IMR-90 (cell line): ENCODE measurements at regions not wholly inside any gene's neighbourhood (a gene's known extent, or its start where the extent isn't known, plus 50 kb on each side); places are given as distances from the start of the nearest gene placed in this dataset.

ENCODE experiments used
- ATAC-seq: fragments of 200-7000 bp; cut with Tn5 transposase; 2 replicates; pipeline ENCODE4 v1.9.1; 2020; ENCODE audit warnings: low read depth, mild to moderate bottlenecking, moderate library complexity
- BruUV-seq: library from RNA; stranded (reverse); fragments of 400-500 nt; replicated peaks from 2 replicates; lab custom pipeline; 2021; lab: Mats Ljungman, UMichigan
- CTCF ChIA-PET: fragments of 300-600 bp; formaldehyde crosslinking; extraction: SDS; loops from one replicate; lab custom pipeline; 2021; ENCODE audit warnings: antibody characterized with exemption; lab: Yijun Ruan, JAX
- POLR2A ChIA-PET: fragments of 300-600 bp; sonication (Branson Sonifier 250); formaldehyde crosslinking; loops from one replicate; lab custom pipeline; 2022; ENCODE audit warnings: antibody characterized with exemption; ENCODE audit not compliant: unreplicated experiment; lab: Charles Lee
- DNase-seq: peaks from one replicate; pipeline ENCODE4 v3.0.0; 2013
- H2AFZ ChIP-seq: replicated peaks from 2 replicates; pipeline ENCODE3; 2013; ENCODE audit warnings: low read length, mild to moderate bottlenecking; ENCODE audit not compliant: poor library complexity
- H2AK5ac ChIP-seq: 2 replicates; pipeline ENCODE4 v1.6.1; 2013; ENCODE audit warnings: low read depth, low read length, inconsistent platforms
- H2AK9ac ChIP-seq: replicated peaks from 2 replicates; pipeline ENCODE3; 2013; ENCODE audit warnings: mild to moderate bottlenecking, low read depth, low read length, moderate library complexity; ENCODE audit not compliant: poor library complexity
- H2BK120ac ChIP-seq: 2 replicates; pipeline ENCODE4 v1.6.1; 2013; ENCODE audit warnings: low read depth, low read length, inconsistent platforms
- H2BK15ac ChIP-seq: 3 replicates; pipeline ENCODE4 v1.6.1; 2013; ENCODE audit warnings: low read depth, low read length, inconsistent platforms
- H2BK20ac ChIP-seq: 2 replicates; pipeline ENCODE4 v1.6.1; 2013; ENCODE audit warnings: low read depth, mild to moderate bottlenecking, inconsistent platforms, low read length, moderate library complexity
- H2BK5ac ChIP-seq: 2 replicates; pipeline ENCODE4 v1.6.1; 2013; ENCODE audit warnings: mild to moderate bottlenecking, low read depth, low read length, inconsistent platforms; ENCODE audit not compliant: poor library complexity, severe bottlenecking
- H3K14ac ChIP-seq: replicated peaks from 2 replicates; pipeline ENCODE4 v1.6.1; 2013; ENCODE audit warnings: low read depth, low read length, inconsistent platforms
- H3K18ac ChIP-seq: 2 replicates; pipeline ENCODE4 v1.6.1; 2013; ENCODE audit warnings: low read depth, low read length, control low read depth
- H3K23ac ChIP-seq: 2 replicates; pipeline ENCODE4 v1.6.1; 2013; ENCODE audit warnings: low read depth, low read length, inconsistent platforms
- H3K27ac ChIP-seq: 2 replicates; pipeline ENCODE4 v1.5.1; 2013; ENCODE audit warnings: mild to moderate bottlenecking, control low read depth, low read length; ENCODE audit not compliant: insufficient read depth
- H3K27me3 ChIP-seq: 2 replicates; pipeline ENCODE4 v1.6.1; 2013; ENCODE audit warnings: low read length; ENCODE audit not compliant: control insufficient read depth, insufficient read depth
- H3K36me3 ChIP-seq: 2 replicates; pipeline ENCODE4 v1.6.1; 2013; ENCODE audit warnings: low read length, mixed read lengths; ENCODE audit not compliant: control insufficient read depth, insufficient read depth
- H3K4ac ChIP-seq: 2 replicates; pipeline ENCODE4 v1.6.1; 2013; ENCODE audit warnings: low read depth, low read length, inconsistent platforms
- H3K4me1 ChIP-seq: 2 replicates; pipeline ENCODE4 v1.6.1; 2013; ENCODE audit warnings: low read length, mixed read lengths; ENCODE audit not compliant: control insufficient read depth, insufficient read depth
- H3K4me2 ChIP-seq: 2 replicates; pipeline ENCODE4 v1.6.1; 2013; ENCODE audit warnings: low read depth, mild to moderate bottlenecking, control low read depth, low read length, moderate library complexity
- H3K4me3 ChIP-seq: 2 replicates; pipeline ENCODE4 v1.5.1; 2013; ENCODE audit warnings: low read depth, mild to moderate bottlenecking, control low read depth, low read length, moderate library complexity; ENCODE audit not compliant: insufficient read depth
- H3K56ac ChIP-seq: 2 replicates; pipeline ENCODE4 v1.6.1; 2013; ENCODE audit warnings: low read length, inconsistent platforms; ENCODE audit not compliant: insufficient read depth; ENCODE audit errors: extremely low read depth
- H3K79me1 ChIP-seq, 2 experiments: 2 replicates each; pipeline ENCODE4 v1.6.1; 2013; ENCODE audit warnings: low read length in 2 of 2, inconsistent platforms in 1 of 2, low read depth in 1 of 2
- H3K9ac ChIP-seq: 2 replicates; pipeline ENCODE4 v1.6.1; 2013; ENCODE audit warnings: low read depth, low read length, control low read depth
- H3K9me1 ChIP-seq: 2 replicates; pipeline ENCODE4 v1.6.1; 2013; ENCODE audit warnings: low read length, inconsistent platforms; ENCODE audit not compliant: insufficient read depth
- H3K9me3 ChIP-seq: 2 replicates; pipeline ENCODE4 v1.6.1; 2013; ENCODE audit warnings: low read length; ENCODE audit not compliant: control insufficient read depth, insufficient read depth
- H4K20me1 ChIP-seq: 2 replicates; pipeline ENCODE4 v1.6.1; 2013; ENCODE audit warnings: low read length, inconsistent platforms; ENCODE audit not compliant: insufficient read depth
- H4K5ac ChIP-seq: 2 replicates; pipeline ENCODE4 v1.6.1; 2013; ENCODE audit warnings: mild to moderate bottlenecking, low read depth, low read length, control low read depth
- H4K8ac ChIP-seq, 2 experiments: 2 replicates each; pipeline ENCODE4 v1.6.1; 2013; ENCODE audit warnings: low read depth in 2 of 2, low read length in 2 of 2, control low read depth in 1 of 2, inconsistent platforms in 1 of 2
- H4K91ac ChIP-seq: 2 replicates; pipeline ENCODE4 v1.6.1; 2013; ENCODE audit warnings: low read depth, low read length, inconsistent platforms; ENCODE audit not compliant: insufficient read depth
- CEBPB ChIP-seq: IDR thresholded peaks from 2 replicates; pipeline ENCODE4 v1.6.1; 2012; ENCODE audit warnings: low read depth, low read length, improper control_type of control experiment
- MAFK ChIP-seq: IDR thresholded peaks from 2 replicates; pipeline ENCODE4 v1.6.1; 2012; ENCODE audit warnings: low read depth, low read length, improper control_type of control experiment
- MXI1 ChIP-seq: IDR thresholded peaks from 2 replicates; pipeline ENCODE4 v1.6.1; 2012; ENCODE audit warnings: low read depth, mild to moderate bottlenecking, low read length, moderate library complexity, borderline replicate concordance
- RFX5 ChIP-seq: IDR thresholded peaks from 2 replicates; pipeline ENCODE4 v1.8.0; 2012; ENCODE audit warnings: low read depth, mild to moderate bottlenecking, low read length, moderate library complexity
- WGBS, 2 experiments: methylation state at CpG; one replicate each; pipeline versions ENCODE4 v1.1.5 to v1.1.7; 2013; ENCODE audit warnings: missing lambda C conversion rate in 2 of 2; ENCODE audit not compliant: insufficient read length in 1 of 2; ENCODE audit errors: extremely low coverage in 2 of 2; 5-methylcytosine and 5-hydroxymethylcytosine counted together
- dilution Hi-C: fragments of 300-500 bp; cut with HindIII; formaldehyde crosslinking; loops from one replicate; pipeline ENCODE4 v1.14.3; 2018; ENCODE audit warnings: low sequenced_read_pairs; ENCODE audit not compliant: unreplicated experiment
- in situ Hi-C: fragments of 300-500 bp; cut with MboI; formaldehyde crosslinking; loops from 3 replicates; pipeline ENCODE4 v1.14.3; 2019; ENCODE audit warnings: low sequenced_read_pairs, inconsistent platforms, mixed read lengths
- intact Hi-C: fragments of 100-400 bp; cut with micrococcal nuclease; formaldehyde crosslinking; loops from 2 replicates; pipeline ENCODE4 v1.10.0; 2022
- TF ChIP-seq, protein P1 (sequence below): fragments of 150-350 bp; IDR thresholded peaks from 2 replicates; pipeline ENCODE4 v1.6.1; 2017; ENCODE audit warnings: mild to moderate bottlenecking, antibody characterized with exemption, low read length, low read depth

DNA sequence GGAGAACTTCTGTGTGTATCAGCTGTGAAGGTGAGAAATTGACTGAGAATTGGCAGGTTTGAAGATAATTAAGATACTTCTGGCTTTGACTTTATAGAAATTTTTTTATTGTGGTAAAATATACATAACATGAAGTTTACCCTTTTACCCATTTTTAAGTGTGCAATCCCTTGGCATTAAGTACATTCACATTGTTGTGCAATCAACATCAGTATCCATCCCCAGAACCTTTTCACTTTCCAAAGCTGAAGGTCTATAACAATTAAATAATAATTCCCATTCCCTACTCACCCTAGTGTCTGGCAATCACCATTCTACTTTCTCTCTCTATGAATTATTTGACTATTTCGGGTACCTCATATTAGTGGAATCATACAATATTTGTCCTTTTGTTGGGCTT is 69.9 kb downstream of the ACTBL2 start:
- Histone ChIP-seq H2BK5ac (peak overlapping the region; percentile 21), H2BK20ac (no peak overlapping the region), H4K8ac (no peak overlapping the region), H4K91ac (no peak overlapping the region), H3K4me2 (no peak overlapping the region), H2AK5ac (no peak overlapping the region), H2AK9ac (no peak overlapping the region), H3K27me3 (no peaks in the 10 kb centered on the region), H3K4ac (no peak overlapping the region; the same call in 1 of the 2 replicates), H3K56ac (no peak overlapping the region), H3K36me3 (no peaks in the 10 kb centered on the region), H3K4me1 (peaks cover 15% of the 10 kb centered on the region), H3K27ac (0 out of 2 replicates have a peak overlapping the region, but pooled peaks have one; percentile 46), H2BK15ac (no peak overlapping the region), H3K18ac (peak overlapping the region; percentile 53; the same call in 1 of the 2 replicates), H3K9me1 (peaks cover 12% of the 10 kb centered on the region), H3K14ac (no peak overlapping the region; the same call in 1 of the 2 replicates), H3K23ac (no peak overlapping the region), H3K4me3 (no peak overlapping the region), H3K79me1 (no peaks in the 10 kb centered on the region), H2BK120ac (no peak overlapping the region), H4K20me1 (no peaks in the 10 kb centered on the region), H3K9ac (no peak overlapping the region), H4K5ac (no peak overlapping the region), H2AFZ (no peak overlapping the region), H3K9me3 (no peaks in the 10 kb centered on the region)
- ChIA-PET CTCF (interaction anchor here (0.6 kb wide), 1 partner anchor 45 kb away, joined by 4 read pairs; no protein-coding TSS in a partner anchor), POLR2A (interaction anchor here (0.8 kb wide), 1 partner anchor 1048 kb away, joined by 3 read pairs; no protein-coding TSS in a partner anchor)
- no peak for TF ChIP-seq MXI1
- TF ChIP-seq CEBPB = peak; percentile 88
- no peak for TF ChIP-seq MAFK
- no peak for TF ChIP-seq RFX5
- TF ChIP-seq, protein P1, sequence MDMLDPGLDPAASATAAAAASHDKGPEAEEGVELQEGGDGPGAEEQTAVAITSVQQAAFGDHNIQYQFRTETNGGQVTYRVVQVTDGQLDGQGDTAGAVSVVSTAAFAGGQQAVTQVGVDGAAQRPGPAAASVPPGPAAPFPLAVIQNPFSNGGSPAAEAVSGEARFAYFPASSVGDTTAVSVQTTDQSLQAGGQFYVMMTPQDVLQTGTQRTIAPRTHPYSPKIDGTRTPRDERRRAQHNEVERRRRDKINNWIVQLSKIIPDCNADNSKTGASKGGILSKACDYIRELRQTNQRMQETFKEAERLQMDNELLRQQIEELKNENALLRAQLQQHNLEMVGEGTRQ = no peak
- no TSS peak for BruUV-seq
- in situ Hi-C loops = loop anchor here (25.0 kb wide), 1 partner anchor 1050 kb away; the partner anchor contains the start of gene PLK2
- dilution Hi-C loops = no loop called here
- no peak for DNase-seq
- intact Hi-C loops = no loop called here
- WGBS, 2 experiments = no CpG with 5 or more reads among the region's 1 CpG
- ATAC-seq = no peak
